ENCODE measurements at regions not wholly inside any gene's neighbourhood (a gene's known extent, or its start where the extent isn't known, plus 50 kb on each side); places are given as distances from the start of the nearest gene placed in this dataset.

- H3K27me3 ChIP-seq (replicated peaks in 1 of 4; ENCODE audit: control insufficient read depth in 3 of 4, extremely low read depth in 1 of 4, insufficient read depth in 3 of 4, low read length in 3 of 4) = no peaks in the 10 kb centered on the region
- H3K36me3 ChIP-seq (ENCODE audit: control insufficient read depth in 2 of 4, insufficient read depth in 4 of 4, low read length in 3 of 4) = no peaks in the 10 kb centered on the region
- ChIA-PET CTCF (ENCODE audit: partially characterized antibody) (interaction anchor here (1.8 kb wide), 1 partner anchor 20 kb away, joined by 5 read pairs; no protein-coding TSS in a partner anchor), POLR2A (ENCODE audit: partially characterized antibody) (no interaction called here)
- no peak overlapping the region for H3K4me3 ChIP-seq (ENCODE audit: extremely low read depth in 1 of 4, insufficient read depth in 2 of 4, low read depth in 3 of 4, low read length in 4 of 4)
- no peak overlapping the region for H3K4ac ChIP-seq (replicated peaks; ENCODE audit: insufficient read length, low read depth, low read length)
- H3K4me1 ChIP-seq (replicated peaks in 1 of 4; ENCODE audit: control insufficient read depth in 3 of 4, insufficient read depth in 4 of 4, low read length in 3 of 4) = no peaks in the 10 kb centered on the region
- no peak overlapping the region for H4K91ac ChIP-seq (replicated peaks; ENCODE audit: insufficient read length, low read length)
- no peak overlapping the region for H3K14ac ChIP-seq (ENCODE audit: insufficient read length)
- H3K18ac ChIP-seq (ENCODE audit: extremely low read depth, low read length) = no peak overlapping the region
- 84% methylated on average over 4 of the region's 4 CpGs; no CpG with 5 or more reads in 1 of the 2 experiments for WGBS, 2 experiments (ENCODE audit: extremely low coverage in 1 of 2, insufficient coverage in 1 of 2, insufficient read length in 1 of 2, insufficient replicate concordance in 2 of 2, low coverage in 1 of 2, low lambda C conversion rate in 2 of 2, missing lambda C conversion rate in 1 of 2)
- H3K9me3 ChIP-seq (ENCODE audit: insufficient read depth in 2 of 2, low read depth in 1 of 2, low read length in 1 of 2) = no peaks in the 10 kb centered on the region
- FAIRE-seq (no peak), DNase-seq (ENCODE audit: low read depth in 1 of 2, low spot score in 2 of 2) (no peak)
- H2BK12ac ChIP-seq (ENCODE audit: low read depth, low read length) = no peak overlapping the region
- no peaks in the 10 kb centered on the region for H3K79me1 ChIP-seq (ENCODE audit: low read depth, low read length)
- no peak overlapping the region for H3K23ac ChIP-seq (ENCODE audit: insufficient read length)
- H2AK5ac ChIP-seq (ENCODE audit: low read depth, low read length) = no peak overlapping the region
- no peak overlapping the region for H2AFZ ChIP-seq (ENCODE audit: low read length)
- H2BK120ac ChIP-seq (replicated peaks; ENCODE audit: low read depth, low read length) = no peak overlapping the region
- H3K23me2 ChIP-seq (ENCODE audit: low read depth, low read length) = no peaks in the 10 kb centered on the region
- H3K27ac ChIP-seq (ENCODE audit: low read depth, low read length) = no peak overlapping the region
- no peak overlapping the region for H3K4me2 ChIP-seq (ENCODE audit: insufficient read depth in 1 of 2, low read depth in 2 of 2, low read length in 2 of 2)
- no peak overlapping the region for H2BK5ac ChIP-seq (ENCODE audit: low read depth, low read length)
- H2BK15ac ChIP-seq (ENCODE audit: low read length) = no peak overlapping the region
- TF ChIP-seq KDM5A (IDR thresholded peaks at IDR 0.05; ENCODE audit: low read length) (no peak), ATF2 (IDR thresholded peaks at IDR 0.05; ENCODE audit: low read length) (no peak)
- no peak overlapping the region for H3K56ac ChIP-seq (replicated peaks; ENCODE audit: insufficient read length, low read depth, low read length)
- no peak overlapping the region for H2BK20ac ChIP-seq (ENCODE audit: low read length)
- no peak overlapping the region for H3K9ac ChIP-seq (replicated peaks in 1 of 4; ENCODE audit: extremely low read depth in 1 of 4, low read depth in 3 of 4, low read length in 3 of 4)
- H4K8ac ChIP-seq (ENCODE audit: extremely low read depth, insufficient read depth, low read length) = no peak overlapping the region
- H4K20me1 ChIP-seq (replicated peaks in 1 of 2; ENCODE audit: control insufficient read depth in 1 of 2, insufficient read depth in 2 of 2, low read length in 2 of 2) = no peaks in the 10 kb centered on the region
- no peak overlapping the region for H4K5ac ChIP-seq (ENCODE audit: insufficient read length, low read depth, low read length)
- no peaks in the 10 kb centered on the region for H3K79me2 ChIP-seq (ENCODE audit: control insufficient read depth in 1 of 2, insufficient read depth in 2 of 2, low read length in 2 of 2)
These were observed 515.5 kb downstream of the ZNF385D start for GRCh38 chr3:21235491-21235890.
